Neural progenitor cell (in vitro differentiated cells): ENCODE measurements at regions not wholly inside any gene's neighbourhood (a gene's known extent, or its start where the extent isn't known, plus 50 kb on each side); places are given as distances from the start of the nearest gene placed in this dataset.

Experiments used
- DNase-seq: peaks from one replicate; pipeline ENCODE4 v3.0.0-alpha.2; 2016; ENCODE audit warnings: low spot score
- H2AFZ ChIP-seq: fragments of 200-600 bp; sonication (generic); replicated peaks from 2 replicates; pipeline ENCODE4 v1.6.1; 2016; ENCODE audit warnings: antibody characterized with exemption
- H3F3A ChIP-seq: fragments of 200-600 bp; sonication (generic); 2 replicates; pipeline ENCODE4 v1.6.1; 2016; ENCODE audit warnings: antibody characterized with exemption, low read depth
- H3K27ac ChIP-seq: fragments of 200-600 bp; sonication (generic); 2 replicates; pipeline ENCODE4 v1.5.1; 2016; ENCODE audit warnings: mild to moderate bottlenecking
- H3K27me3 ChIP-seq: fragments of 200-600 bp; sonication (generic); 2 replicates; pipeline ENCODE4 v1.6.1; 2016; ENCODE audit warnings: mild to moderate bottlenecking, moderate library complexity
- H3K36me3 ChIP-seq: fragments of 200-600 bp; sonication (generic); 2 replicates; pipeline ENCODE4 v1.5.1; 2016
- H3K4me1 ChIP-seq: fragments of 200-600 bp; sonication (generic); 2 replicates; pipeline ENCODE4 v1.6.1; 2016; ENCODE audit warnings: mixed run types
- H3K4me2 ChIP-seq: fragments of 200-600 bp; sonication (generic); 2 replicates; pipeline ENCODE4 v1.6.1; 2016
- H3K4me3 ChIP-seq: fragments of 200-600 bp; sonication (generic); 2 replicates; pipeline ENCODE4 v1.5.1; 2016
- H3K79me2 ChIP-seq: fragments of 200-600 bp; sonication (generic); 2 replicates; pipeline ENCODE4 v1.6.1; 2016; ENCODE audit warnings: low read depth
- H3K9ac ChIP-seq: fragments of 200-600 bp; sonication (generic); 2 replicates; pipeline ENCODE4 v1.6.1; 2016
- H3K9me3 ChIP-seq: fragments of 200-600 bp; sonication (generic); 2 replicates; pipeline ENCODE4 v1.5.1; 2016; ENCODE audit warnings: low read depth
- H4K20me1 ChIP-seq: fragments of 200-600 bp; sonication (generic); 2 replicates; pipeline ENCODE4 v1.6.1; 2016; ENCODE audit warnings: low read depth
- H3K27ac Mint-ChIP-seq: 3 replicates; pipeline ENCODE4 v1.8.0; 2021; ENCODE audit warnings: mixed read lengths
- H3K27me3 Mint-ChIP-seq: 2 replicates; pipeline ENCODE4 v1.8.0; 2022; ENCODE audit warnings: low read depth, mild to moderate bottlenecking, inconsistent platforms, moderate library complexity, mixed read lengths; ENCODE audit not compliant: insufficient read depth
- H3K36me3 Mint-ChIP-seq: 3 replicates; pipeline ENCODE4 v1.8.0; 2021; ENCODE audit warnings: mixed read lengths
- H3K4me1 Mint-ChIP-seq: 3 replicates; pipeline ENCODE4 v1.8.0; 2021; ENCODE audit warnings: mixed read lengths
- H3K4me3 Mint-ChIP-seq: 3 replicates; pipeline ENCODE4 v1.8.0; 2021; ENCODE audit warnings: mild to moderate bottlenecking, moderate library complexity, mixed read lengths
- H3K9me3 Mint-ChIP-seq: 3 replicates; pipeline ENCODE4 v1.8.0; 2020; ENCODE audit warnings: mixed read lengths
- CTCF ChIP-seq: fragments of 200-600 bp; sonication (generic); IDR thresholded peaks from 2 replicates; pipeline ENCODE4 v1.5.1; 2017; ENCODE audit warnings: antibody characterized with exemption, mild to moderate bottlenecking
- EZH2 ChIP-seq: fragments of 200-600 bp; sonication (generic); IDR thresholded peaks from 2 replicates; pipeline ENCODE4 v1.6.1; 2017; ENCODE audit warnings: antibody characterized with exemption, mild to moderate bottlenecking, moderate library complexity
- EZH2phosphoT487 ChIP-seq: fragments of 200-600 bp; sonication (generic); IDR thresholded peaks from 2 replicates; pipeline ENCODE4 v1.6.1; 2017; ENCODE audit warnings: antibody characterized with exemption

- no peak overlapping the region for H3K4me3 ChIP-seq
- H3K27ac ChIP-seq, result no peak overlapping the region
- Mint-ChIP-seq H3K9me3 (no peaks in the 10 kb centered on the region), H3K36me3 (no peaks in the 10 kb centered on the region), H3K4me1 (no peaks in the 10 kb centered on the region), H3K27ac (no peak overlapping the region), H3K4me3 (no peak overlapping the region), H3K27me3 (no peaks in the 10 kb centered on the region)
- no peaks in the 10 kb centered on the region for H4K20me1 ChIP-seq
- no peak overlapping the region for H2AFZ ChIP-seq
- TF ChIP-seq EZH2phosphoT487 (no peak), EZH2 (no peak), CTCF (no peak)
- H3F3A ChIP-seq, result no peaks in the 10 kb centered on the region
- no peak overlapping the region for H3K9ac ChIP-seq
- no peaks in the 10 kb centered on the region for H3K4me1 ChIP-seq
- H3K36me3 ChIP-seq, result no peaks in the 10 kb centered on the region
- no peak for DNase-seq
- H3K79me2 ChIP-seq, result no peaks in the 10 kb centered on the region
- H3K27me3 ChIP-seq, result no peaks in the 10 kb centered on the region
- no peaks in the 10 kb centered on the region for H3K9me3 ChIP-seq
- no peak overlapping the region for H3K4me2 ChIP-seq
Observed at GRCh38 chr4:181051931-181052330, 1191.3 kb upstream of the TENM3 start.

- Histone ChIP-seq H3K36me3 (no peaks in the 10 kb centered on the region), H2AFZ (no peak overlapping the region), H3F3A (no peaks in the 10 kb centered on the region), H3K27me3 (no peaks in the 10 kb centered on the region), H3K4me2 (no peak overlapping the region), H3K79me2 (no peaks in the 10 kb centered on the region), H3K4me1 (peaks cover 7% of the 10 kb centered on the region), H4K20me1 (no peaks in the 10 kb centered on the region), H3K9ac (no peak overlapping the region), H3K4me3 (no peak overlapping the region), H3K9me3 (no peaks in the 10 kb centered on the region), H3K27ac (no peak overlapping the region)
- Mint-ChIP-seq H3K9me3 (no peaks in the 10 kb centered on the region), H3K27ac (no peak overlapping the region), H3K4me3 (no peak overlapping the region), H3K4me1 (no peaks in the 10 kb centered on the region), H3K27me3 (no peaks in the 10 kb centered on the region), H3K36me3 (no peaks in the 10 kb centered on the region)
- no peak for TF ChIP-seq CTCF
- TF ChIP-seq EZH2phosphoT487, result no peak
- no peak for TF ChIP-seq EZH2
- no peak for DNase-seq
Observed at GRCh38 chr4:181061787-181062186, 1181.4 kb upstream of the TENM3 start.

- H3K4me3 ChIP-seq, result no peak overlapping the region
- no peak overlapping the region for H3K27ac Mint-ChIP-seq
Observed at GRCh38 chr4:181063212-181063611, 1180.0 kb upstream of the TENM3 start.

More at GRCh38 chr4:181063212-181063611, 1180.0 kb upstream of the TENM3 start:
- Histone ChIP-seq H3K27ac (no peak overlapping the region), H3K4me1 (peaks cover 7% of the 10 kb centered on the region), H3K4me2 (no peak overlapping the region), H4K20me1 (no peaks in the 10 kb centered on the region), H3K36me3 (no peaks in the 10 kb centered on the region), H3K27me3 (no peaks in the 10 kb centered on the region), H3K9me3 (no peaks in the 10 kb centered on the region), H3K9ac (no peak overlapping the region), H3K79me2 (no peaks in the 10 kb centered on the region), H2AFZ (no peak overlapping the region), H3F3A (no peaks in the 10 kb centered on the region)
- no peaks in the 10 kb centered on the region for H3K36me3 Mint-ChIP-seq
- H3K27me3 Mint-ChIP-seq, result no peaks in the 10 kb centered on the region
- no peak for DNase-seq
- no peak overlapping the region for H3K4me3 Mint-ChIP-seq
- H3K9me3 Mint-ChIP-seq, result no peaks in the 10 kb centered on the region
- no peak for TF ChIP-seq CTCF
- no peak for TF ChIP-seq EZH2phosphoT487
- TF ChIP-seq EZH2, result no peak
- H3K4me1 Mint-ChIP-seq, result no peaks in the 10 kb centered on the region
